HEK293T (cell line): ENCODE measurements at regions not wholly inside any gene's neighbourhood (a gene's known extent, or its start where the extent isn't known, plus 50 kb on each side); places are given as distances from the start of the nearest gene placed in this dataset.

Experiments used
- CTCF ChIA-PET: fragments of 350-600 bp; formaldehyde crosslinking; extraction: SDS; loops from one replicate; lab custom pipeline; 2021; ENCODE audit warnings: antibody characterized with exemption, inconsistent platforms; lab: Yijun Ruan, JAX
- POLR2A ChIA-PET: fragments of 350-600 bp; formaldehyde crosslinking; extraction: SDS; loops from one replicate; lab custom pipeline; 2020; ENCODE audit warnings: antibody characterized with exemption, inconsistent platforms; lab: Yijun Ruan, JAX
- DNase-seq: peaks from one replicate; pipeline ENCODE4 v3.0.0; 2012; ENCODE audit warnings: mixed read lengths; ENCODE audit errors: extremely low spot score
- ARNT ChIP-seq: fragments of 450-650 bp; IDR thresholded peaks from 2 replicates; pipeline ENCODE4 v1.6.1; 2017; ENCODE audit warnings: mild to moderate bottlenecking
- BHLHE40 ChIP-seq: fragments of 450-650 bp; IDR thresholded peaks from 2 replicates; pipeline ENCODE4 v1.6.1; 2016; ENCODE audit warnings: mild to moderate bottlenecking, moderate library complexity, borderline replicate concordance
- CTBP1 ChIP-seq: fragments of 450-650 bp; IDR thresholded peaks from 2 replicates; pipeline ENCODE4 v1.6.1; 2016; ENCODE audit warnings: borderline replicate concordance
- ELF4 ChIP-seq: fragments of 450-650 bp; IDR thresholded peaks from 2 replicates; pipeline ENCODE4 v1.6.1; 2017; ENCODE audit warnings: antibody characterized with exemption
- FOXA1 ChIP-seq: fragments of 450-650 bp; IDR thresholded peaks from 2 replicates; pipeline ENCODE4 v1.6.1; 2016; ENCODE audit warnings: mild to moderate bottlenecking
- FOXK2 ChIP-seq: fragments of 450-650 bp; IDR thresholded peaks from 2 replicates; pipeline ENCODE4 v1.6.1; 2016; ENCODE audit warnings: mild to moderate bottlenecking
- FOXM1 ChIP-seq: fragments of 450-650 bp; IDR thresholded peaks from 2 replicates; pipeline ENCODE4 v1.6.1; 2017; ENCODE audit warnings: mild to moderate bottlenecking, borderline replicate concordance
- HDGF ChIP-seq: fragments of 450-650 bp; IDR thresholded peaks from 2 replicates; pipeline ENCODE4 v1.6.1; 2017; ENCODE audit warnings: antibody characterized with exemption, borderline replicate concordance
- L3MBTL2 ChIP-seq: fragments of 450-650 bp; conservative IDR thresholded peaks from 2 replicates; pipeline ENCODE4 v1.6.1; 2016; ENCODE audit warnings: mild to moderate bottlenecking
- LEF1 ChIP-seq: fragments of 450-650 bp; IDR thresholded peaks from 2 replicates; pipeline ENCODE4 v1.6.1; 2017; ENCODE audit warnings: mild to moderate bottlenecking, borderline replicate concordance
- NFRKB ChIP-seq: fragments of 450-650 bp; IDR thresholded peaks from 2 replicates; pipeline ENCODE4 v1.6.1; 2016; ENCODE audit warnings: mild to moderate bottlenecking, moderate library complexity
- PKNOX1 ChIP-seq: fragments of 450-650 bp; IDR thresholded peaks from 2 replicates; pipeline ENCODE4 v1.6.1; 2016
- SP1 ChIP-seq: fragments of 450-650 bp; IDR thresholded peaks from 2 replicates; pipeline ENCODE4 v1.6.1; 2017
- SUZ12 ChIP-seq: fragments of 450-650 bp; IDR thresholded peaks from 2 replicates; pipeline ENCODE4 v1.6.1; 2016; ENCODE audit warnings: mild to moderate bottlenecking
- TARDBP ChIP-seq: fragments of 450-650 bp; IDR thresholded peaks from 2 replicates; pipeline ENCODE4 v1.6.1; 2016
- ZNF384 ChIP-seq: fragments of 450-650 bp; IDR thresholded peaks from 2 replicates; pipeline ENCODE4 v1.6.1; 2016

- POLR2A ChIA-PET = no interaction called here
Observed at GRCh38 chr3:9301091-9301490, 51.6 kb upstream of the SRGAP3 start.

GRCh38 chr3:9301798-9302197 is 52.4 kb upstream of the SRGAP3 start:
- ChIA-PET POLR2A (no interaction called here), CTCF (interaction anchor here (0.5 to 2.4 kb wide), 15 partner anchors 11 to 337 kb away, joined by 3 to 22 read pairs (median 4); partner anchors contain the start of gene SRGAP3)
- no peak for TF ChIP-seq FOXK2
- no peak for TF ChIP-seq FOXM1
- TF ChIP-seq FOXA1 = no peak
- no peak for TF ChIP-seq ZNF384
- no peak for TF ChIP-seq L3MBTL2
- no peak for TF ChIP-seq LEF1
- TF ChIP-seq PKNOX1 = no peak
- no peak for TF ChIP-seq ARNT
- TF ChIP-seq SUZ12 = no peak
- no peak for TF ChIP-seq ELF4
- no peak for TF ChIP-seq TARDBP
- DNase-seq = no peak

More at GRCh38 chr3:9301091-9301490, 51.6 kb upstream of the SRGAP3 start:
- DNase-seq = no peak
- no peak for TF ChIP-seq NFRKB
- no peak for TF ChIP-seq SP1
- no peak for TF ChIP-seq BHLHE40
- TF ChIP-seq L3MBTL2 = no peak
- no peak for TF ChIP-seq CTBP1
- TF ChIP-seq TARDBP = no peak
- no peak for TF ChIP-seq ARNT
- TF ChIP-seq ELF4 = no peak
- no peak for TF ChIP-seq HDGF
- TF ChIP-seq PKNOX1 = no peak
- TF ChIP-seq FOXA1 = no peak
- TF ChIP-seq SUZ12 = no peak
- no peak for TF ChIP-seq LEF1
- no peak for TF ChIP-seq FOXK2
- TF ChIP-seq FOXM1 = no peak
- TF ChIP-seq ZNF384 = no peak
- CTCF ChIA-PET = no interaction called here

GRCh38 chr3:9302425-9303181 is 53.2 kb upstream of the SRGAP3 start:
- TF ChIP-seq PKNOX1 = no peak
- TF ChIP-seq CTBP1 = no peak
- no peak for TF ChIP-seq TARDBP
- no peak for TF ChIP-seq BHLHE40
- no peak for TF ChIP-seq ZNF384
- TF ChIP-seq HDGF = no peak
- no peak for TF ChIP-seq LEF1
- TF ChIP-seq FOXM1 = no peak
- no peak for TF ChIP-seq ARNT
- no peak for TF ChIP-seq NFRKB
- TF ChIP-seq SUZ12 = no peak
- TF ChIP-seq FOXA1 = no peak
- TF ChIP-seq SP1 = no peak
- TF ChIP-seq L3MBTL2 = no peak
- peak; percentile 90 for DNase-seq
- ChIA-PET POLR2A (no interaction called here), CTCF (interaction anchor here (0.6 to 2.4 kb wide), 19 partner anchors 10 to 338 kb away, joined by 3 to 22 read pairs (median 4); partner anchors contain the start of gene SRGAP3)

GRCh38 chr3:9308298-9308990 is 54.4 kb upstream of the THUMPD3 start:
- ChIA-PET CTCF (no interaction called here), POLR2A (interaction anchor here (0.7 kb wide), 1 partner anchor 55 kb away, joined by 3 read pairs; the partner anchor contains the start of gene THUMPD3)
- TF ChIP-seq TARDBP (no peak), FOXK2 (no peak), PKNOX1 (no peak), ZNF384 (no peak), HDGF (no peak), BHLHE40 (no peak), FOXA1 (no peak), FOXM1 (no peak), ELF4 (no peak), SUZ12 (no peak), LEF1 (no peak), L3MBTL2 (no peak)
- no peak for DNase-seq

- TF ChIP-seq BHLHE40 (no peak), SP1 (no peak), HDGF (no peak), LEF1 (no peak), FOXA1 (no peak), FOXK2 (no peak), CTBP1 (no peak), ELF4 (no peak), ARNT (no peak), ZNF384 (no peak), TARDBP (no peak), FOXM1 (no peak), L3MBTL2 (no peak), SUZ12 (no peak), PKNOX1 (no peak), NFRKB (no peak)
- ChIA-PET CTCF (interaction anchor here (0.6 kb wide), 1 partner anchor 13 kb away, joined by 4 read pairs; no protein-coding TSS in a partner anchor), POLR2A (interaction anchor here (1.3 kb wide), 1 partner anchor 53 kb away, joined by 3 read pairs; the partner anchor contains the start of gene THUMPD3)
- no peak for DNase-seq
Observed at GRCh38 chr3:9310043-9310442, 52.8 kb upstream of the THUMPD3 start.
